HG02610 (cell line): ENCODE measurements at regions not wholly inside any gene's neighbourhood (a gene's known extent, or its start where the extent isn't known, plus 50 kb on each side); places are given as distances from the start of the nearest gene placed in this dataset.

ENCODE experiments used
- ATAC-seq: cut with Tn5 transposase; IDR thresholded peaks from one replicate; pipeline ENCODE4 v1.9.1; 2021; ENCODE audit warnings: mild to moderate bottlenecking, moderate library complexity; ENCODE audit not compliant: unreplicated experiment

GRCh38 chr20:54356801-54357200 lies 118.6 kb upstream of the DOK5 start:
- ATAC-seq, result no peak

GRCh38 chr20:54361475-54361874 lies 113.9 kb upstream of the DOK5 start:
- no peak for ATAC-seq

GRCh38 chr20:54362283-54362682 lies 113.1 kb upstream of the DOK5 start:
- ATAC-seq, result no peak

GRCh38 chr20:54364365-54364764 lies 111.0 kb upstream of the DOK5 start:
- no peak for ATAC-seq

DNA sequence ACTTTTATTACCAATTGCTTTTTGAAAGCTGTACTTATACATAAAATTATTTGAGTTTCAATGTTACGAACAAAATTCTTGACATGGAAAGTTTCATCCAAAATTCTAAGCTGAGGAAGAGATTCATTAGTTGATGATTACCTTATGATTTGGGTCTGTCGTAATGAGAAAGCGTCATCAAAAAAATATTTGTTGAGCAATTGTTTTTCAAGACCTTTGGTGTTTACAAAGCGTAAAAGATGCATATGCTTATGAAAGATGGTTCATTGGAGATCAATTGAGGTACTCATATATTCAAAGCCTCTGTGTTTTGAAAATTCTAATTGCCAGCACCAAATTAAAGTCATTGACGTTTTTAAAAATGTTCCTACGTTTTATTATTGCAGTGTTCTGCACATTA lies 110.5 kb upstream of the DOK5 start:
- ATAC-seq, result no peak

- ATAC-seq, result no peak
Observed at GRCh38 chr20:54366669-54367344, 108.6 kb upstream of the DOK5 start.

GRCh38 chr20:54368570-54368969 lies 106.8 kb upstream of the DOK5 start:
- ATAC-seq, result no peak

DNA sequence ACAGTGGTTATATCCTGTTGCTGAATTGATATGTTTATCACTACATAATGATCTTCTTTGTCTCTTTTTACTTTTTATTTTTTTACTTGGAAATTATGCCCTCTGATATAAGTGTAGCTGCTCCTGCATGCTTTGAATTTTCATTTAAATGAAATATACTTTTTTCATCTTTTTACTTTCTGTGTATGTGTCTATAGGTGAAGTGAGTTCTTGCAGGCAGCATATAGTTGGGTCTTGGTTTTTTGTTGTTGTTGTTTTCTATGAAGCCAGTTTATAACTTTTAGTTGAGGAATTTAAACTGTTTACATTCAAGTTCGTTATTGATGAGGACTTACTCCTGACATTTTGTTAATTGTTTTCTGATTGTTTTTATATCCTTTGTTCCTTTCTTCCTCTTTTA lies 103.1 kb upstream of the DOK5 start:
- ATAC-seq, result no peak

DNA sequence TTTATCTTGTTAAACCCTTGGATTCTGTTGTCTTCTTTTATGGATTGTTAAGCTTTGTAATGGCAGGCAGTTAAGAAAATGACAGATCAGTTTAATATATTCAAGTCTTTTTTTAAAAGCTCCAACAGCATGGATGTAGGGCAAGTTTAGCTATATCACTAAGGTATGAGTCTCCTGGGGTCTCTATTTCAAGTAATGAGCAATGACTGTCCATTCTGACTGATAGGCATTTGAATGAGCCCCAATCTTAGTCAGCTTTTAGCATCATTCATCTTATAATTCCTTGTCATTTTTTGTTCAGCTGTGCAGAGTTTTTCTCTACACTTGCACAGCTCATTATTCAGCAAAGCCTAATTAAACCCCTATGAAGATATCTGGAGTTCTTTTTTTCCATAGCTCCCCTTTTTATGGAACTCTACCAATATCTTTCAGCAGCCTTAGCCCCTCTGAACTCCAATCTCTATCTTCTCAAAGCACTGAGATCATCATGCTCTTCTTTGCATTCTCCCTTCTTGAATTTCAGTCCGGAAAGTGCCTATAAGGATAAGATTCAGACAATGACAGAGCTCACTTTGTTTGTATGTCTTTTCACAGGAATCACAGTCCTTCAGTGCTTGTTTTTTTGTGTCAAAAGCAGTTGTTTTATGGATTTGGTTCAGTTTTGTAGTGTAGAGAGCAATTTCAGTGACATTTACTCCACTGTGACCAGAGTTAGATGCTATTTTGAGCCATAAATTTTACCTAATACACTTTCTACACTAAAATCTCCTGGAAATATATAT lies 97.2 kb upstream of the DOK5 start:
- ATAC-seq, result no peak

GRCh38 chr20:54379893-54380584 lies 95.4 kb upstream of the DOK5 start:
- ATAC-seq, result no peak

DNA sequence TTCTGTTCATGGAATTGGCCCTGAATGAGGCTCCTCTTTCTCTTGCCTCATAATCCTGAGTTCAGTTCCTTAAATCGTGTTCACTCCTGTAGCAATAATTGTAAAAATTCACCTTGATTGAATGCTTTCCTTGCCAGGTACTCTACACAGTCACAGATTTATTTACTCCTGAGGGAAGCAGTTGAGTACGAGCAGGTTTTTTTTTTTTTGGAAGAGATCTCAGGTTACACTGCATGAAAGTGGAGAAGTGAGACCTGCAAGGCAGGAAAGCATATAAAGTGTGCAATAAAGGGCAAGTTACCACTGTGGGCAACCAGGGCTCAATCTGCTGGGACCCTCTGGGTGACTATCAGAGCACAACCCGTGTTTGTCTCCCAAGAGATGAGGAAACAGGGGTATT lies 93.0 kb upstream of the DOK5 start:
- no peak for ATAC-seq

DNA sequence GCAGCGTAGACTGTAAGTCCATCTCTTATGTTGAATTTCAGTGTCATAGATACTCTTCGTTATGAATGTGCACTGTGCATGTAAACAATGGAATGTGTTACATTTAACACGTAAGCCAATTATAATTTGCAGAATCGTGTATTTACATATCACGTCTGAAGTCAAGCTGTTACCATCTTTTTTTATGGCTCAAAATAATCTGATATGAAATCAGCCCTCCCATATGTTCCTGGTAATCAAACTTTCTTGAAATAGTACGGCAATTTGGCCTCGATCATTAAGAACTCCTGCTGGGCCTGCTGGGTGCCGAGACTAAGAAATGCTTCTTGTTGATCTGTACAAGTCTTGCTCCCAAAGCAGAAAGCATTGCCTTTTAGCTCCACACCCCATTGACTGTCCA lies 89.6 kb upstream of the DOK5 start:
- ATAC-seq, result no peak

DNA sequence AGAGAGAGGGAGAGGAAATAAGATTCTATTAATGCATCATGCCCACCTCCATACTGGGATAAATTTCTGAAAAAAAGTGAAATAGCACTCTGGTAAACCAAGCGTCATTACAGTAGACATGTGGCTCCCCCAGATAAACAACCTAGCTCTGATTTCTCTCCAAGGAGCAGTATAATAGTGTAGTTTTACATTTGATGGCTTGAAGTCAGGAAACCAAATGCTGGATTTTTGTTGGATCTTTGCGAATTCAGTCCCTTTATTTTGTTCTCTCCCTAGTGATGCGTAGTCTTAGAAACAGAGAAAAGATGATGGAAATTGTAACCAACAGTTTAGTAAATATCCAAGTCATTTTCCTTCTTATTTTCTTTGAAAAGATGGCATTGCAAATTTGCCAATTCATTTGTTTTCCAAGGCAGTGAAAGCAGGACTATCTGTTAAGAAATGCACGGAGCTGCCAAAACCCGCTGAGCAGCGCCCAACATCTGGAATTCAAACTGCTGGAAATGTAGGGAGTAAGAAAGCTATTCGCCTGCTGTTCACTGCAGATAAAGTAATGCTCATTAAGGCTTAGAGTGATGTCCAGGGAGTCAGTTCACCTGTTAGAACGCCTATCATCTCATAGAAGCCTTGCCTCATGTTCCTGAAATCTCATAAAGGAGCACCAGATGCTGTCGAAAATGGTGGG lies 85.7 kb upstream of the DOK5 start:
- ATAC-seq, result no peak

- no peak for ATAC-seq
Observed at GRCh38 chr20:54397292-54398140, 77.9 kb upstream of the DOK5 start.

DNA sequence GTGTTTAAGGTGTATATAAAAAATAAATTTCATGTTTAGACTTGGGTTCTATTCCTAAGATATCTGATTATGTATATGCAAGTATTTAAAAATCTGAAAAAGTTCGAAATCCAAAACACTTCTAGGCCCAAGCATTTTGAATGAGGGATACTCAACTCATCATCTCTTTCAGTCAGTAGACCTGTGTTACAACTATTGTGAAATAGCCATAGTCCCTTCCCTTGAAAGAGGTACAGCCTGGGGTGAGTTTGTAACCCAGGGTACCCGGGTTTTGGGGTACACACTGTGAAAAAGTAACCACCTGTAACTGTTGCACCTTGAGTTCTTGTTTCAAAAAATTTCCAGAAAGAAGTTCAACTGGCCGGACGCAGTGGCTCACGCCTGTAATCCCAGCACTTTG lies 76.6 kb upstream of the DOK5 start:
- ATAC-seq, result no peak

DNA sequence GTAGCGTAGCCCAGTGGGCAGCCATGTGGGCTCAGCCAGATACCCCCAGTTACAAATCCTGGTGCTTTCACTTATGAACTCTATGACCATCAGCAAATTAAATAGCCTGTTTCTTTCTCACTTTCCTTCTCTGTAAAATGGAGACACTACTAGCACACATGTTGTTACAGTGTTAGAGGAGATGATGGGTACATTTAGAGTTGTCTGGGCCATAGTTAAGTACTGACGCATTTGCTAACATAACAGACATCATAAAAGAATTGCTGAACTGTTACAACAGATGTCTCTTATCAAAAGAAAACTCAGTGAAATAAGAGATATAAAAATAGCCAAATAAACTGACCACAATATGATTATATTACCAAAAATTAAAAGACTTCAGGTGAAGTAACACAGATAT lies 69.9 kb upstream of the DOK5 start:
- no peak for ATAC-seq

- no peak for ATAC-seq
Observed at GRCh38 chr20:54407459-54407858, 67.9 kb upstream of the DOK5 start.

GRCh38 chr20:54415967-54416366 lies 59.4 kb upstream of the DOK5 start:
- ATAC-seq, result no peak

GRCh38 chr20:54416770-54417169 lies 58.6 kb upstream of the DOK5 start:
- no peak for ATAC-seq

DNA sequence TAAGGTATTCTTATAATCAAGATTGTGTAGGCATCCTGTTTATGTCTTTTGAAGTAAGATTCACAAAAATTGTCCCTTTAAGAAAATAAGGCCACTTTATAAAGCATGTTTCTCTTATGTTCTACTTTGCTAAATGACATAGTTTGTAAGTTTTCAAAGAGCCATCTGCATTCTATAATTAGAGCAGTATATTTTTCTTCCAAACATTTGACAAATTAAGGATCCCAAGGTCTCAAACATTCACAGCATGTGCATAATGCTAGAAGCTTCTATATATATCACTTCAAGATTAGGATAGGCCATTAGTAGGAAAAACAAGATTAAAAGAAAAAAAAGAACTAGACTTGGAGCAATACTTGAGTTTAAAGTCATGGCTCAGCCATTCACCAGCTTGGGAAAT lies 55.9 kb upstream of the DOK5 start:
- ATAC-seq, result no peak
